Muscle of leg (tissue), 3 donors: ENCODE measurements at regions not wholly inside any gene's neighbourhood (a gene's known extent, or its start where the extent isn't known, plus 50 kb on each side); places are given as distances from the start of the nearest gene placed in this dataset.

Experiments
- DNase-seq: peaks from one replicate; pipeline ENCODE4 v3.0.0; 2013
- H3K27ac ChIP-seq: one replicate; pipeline ENCODE4 v1.5.1; 2013; ENCODE audit warnings: mild to moderate bottlenecking, low read length, control low read depth
- H3K27me3 ChIP-seq: one replicate; pipeline ENCODE4 v1.6.1; 2013; ENCODE audit warnings: low read length; ENCODE audit not compliant: control insufficient read depth, insufficient read depth
- H3K36me3 ChIP-seq: one replicate; pipeline ENCODE4 v1.6.1; 2013; ENCODE audit warnings: low read length; ENCODE audit not compliant: control insufficient read depth, insufficient read depth
- H3K4me1 ChIP-seq: one replicate; pipeline ENCODE4 v1.6.1; 2013; ENCODE audit warnings: low read length; ENCODE audit not compliant: control insufficient read depth, insufficient read depth
- H3K4me3 ChIP-seq: one replicate; pipeline ENCODE4 v1.5.1; 2013; ENCODE audit warnings: low read length, control low read depth
- H3K9me3 ChIP-seq: replicated peaks from 2 replicates; pipeline ENCODE4 v1.6.1; 2013; ENCODE audit warnings: low read depth, low read length; ENCODE audit not compliant: control insufficient read depth
- WGBS: methylation state at CpG from one replicate; pipeline ENCODE4 v1.1.5; 2013; ENCODE audit warnings: missing lambda C conversion rate; ENCODE audit not compliant: insufficient coverage; 5-methylcytosine and 5-hydroxymethylcytosine counted together

DNA sequence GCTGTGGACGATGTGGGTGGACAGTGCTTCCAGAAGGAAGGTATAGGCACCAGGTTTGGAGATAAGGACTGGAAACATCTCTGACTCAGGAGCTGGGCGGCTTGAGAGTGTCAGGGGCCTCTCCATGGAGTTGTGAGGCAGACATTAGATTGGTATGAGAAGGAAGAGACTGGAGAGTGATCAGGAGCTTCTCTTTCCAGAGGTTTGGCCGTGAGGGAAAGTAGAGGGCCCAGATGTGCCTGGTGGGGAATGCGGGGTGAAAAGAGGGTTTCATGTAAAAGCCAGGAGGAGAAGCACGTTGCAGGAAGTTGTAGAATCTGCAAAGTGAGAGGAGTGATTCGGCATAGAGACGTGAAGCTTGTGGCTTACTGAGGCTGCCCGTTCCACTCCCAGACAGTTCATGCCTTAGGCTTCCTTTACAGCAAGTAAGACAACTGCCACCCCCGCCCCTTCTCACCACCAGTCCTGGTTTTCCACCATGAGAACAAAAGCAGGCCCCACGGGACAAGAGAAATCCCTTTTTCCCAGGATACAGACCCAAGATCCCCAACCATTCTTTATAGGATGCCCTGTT is 166.3 kb upstream of the HDAC4 start:
- Histone ChIP-seq H3K27ac (no peak overlapping the region), H3K4me1 (peaks cover 4% of the 10 kb centered on the region), H3K9me3 (no peaks in the 10 kb centered on the region), H3K27me3 (peaks cover 15% of the 10 kb centered on the region), H3K4me3 (no peak overlapping the region), H3K36me3 (no peaks in the 10 kb centered on the region)
- 67% methylated on average over 6 of the region's 10 CpGs for WGBS
- no peak for DNase-seq

DNA sequence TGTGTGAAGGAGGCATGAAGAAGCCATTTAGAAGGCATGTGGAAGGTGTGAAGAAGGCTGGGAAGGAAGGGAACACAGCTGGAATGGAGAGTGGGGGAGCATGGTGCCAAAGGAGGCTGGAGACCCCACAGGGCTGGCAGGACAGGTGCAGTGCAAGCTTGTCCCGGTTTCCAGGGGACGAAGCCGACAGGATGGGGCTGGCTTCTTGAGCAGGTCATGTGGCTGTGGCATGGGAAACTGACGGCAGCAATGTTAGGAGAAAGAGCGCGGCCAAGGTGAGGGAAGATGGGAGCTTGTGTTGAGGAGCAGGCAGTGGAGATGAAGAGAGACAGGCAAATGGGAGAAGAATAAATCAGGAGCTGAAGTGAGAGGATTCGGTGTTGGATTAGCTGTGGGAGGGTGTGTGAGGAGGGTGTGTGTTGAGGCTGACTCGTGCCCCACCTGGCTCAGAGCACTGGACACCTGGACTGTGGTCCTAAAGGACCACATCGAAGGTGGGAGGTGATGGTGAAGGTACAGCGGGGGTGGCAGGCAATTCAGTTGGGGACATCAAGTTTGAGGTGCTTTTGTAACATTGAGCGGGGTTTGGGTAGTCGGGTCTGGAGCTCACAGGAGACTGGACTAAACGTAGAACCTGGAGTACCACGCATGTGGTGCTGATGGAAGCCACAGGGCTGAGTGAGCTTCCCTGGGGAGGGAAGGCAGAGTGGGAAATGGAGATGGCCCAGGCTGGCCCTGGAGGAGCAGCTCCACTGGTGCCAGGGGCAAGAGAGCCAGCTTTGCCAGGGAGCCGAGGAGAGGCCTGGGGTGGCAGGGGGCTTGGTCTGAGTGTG is 165.6 kb upstream of the HDAC4 start:
- Histone ChIP-seq H3K36me3 (no peaks in the 10 kb centered on the region), H3K27ac (no peak overlapping the region), H3K9me3 (no peaks in the 10 kb centered on the region), H3K27me3 (peaks cover 17% of the 10 kb centered on the region), H3K4me3 (no peak overlapping the region), H3K4me1 (peaks cover 9% of the 10 kb centered on the region)
- WGBS: 89% methylated on average over 15 of the region's 15 CpGs
- no peak for DNase-seq

DNA sequence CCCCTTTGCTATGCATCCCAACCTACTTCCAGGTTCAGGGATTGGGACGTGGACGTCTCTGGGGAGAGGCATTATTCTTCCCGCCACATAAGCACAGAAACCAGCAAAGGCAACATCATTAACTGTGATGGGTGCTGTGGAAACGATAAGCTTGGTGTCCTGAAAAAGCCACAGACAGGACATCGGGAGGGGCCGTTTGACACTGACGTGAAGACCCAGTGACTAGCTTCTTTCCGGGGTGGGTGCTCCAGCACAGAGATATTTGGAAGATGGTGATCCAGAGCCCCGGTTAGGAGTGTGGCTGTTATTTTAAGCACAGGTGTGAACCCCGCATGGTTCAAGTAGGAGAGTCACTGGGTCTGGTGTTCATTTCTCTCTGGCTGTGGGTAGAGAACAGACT is 163.8 kb upstream of the HDAC4 start:
- peaks cover 9% of the 10 kb centered on the region for H3K4me1 ChIP-seq
- H3K4me3 ChIP-seq: no peak overlapping the region

DNA sequence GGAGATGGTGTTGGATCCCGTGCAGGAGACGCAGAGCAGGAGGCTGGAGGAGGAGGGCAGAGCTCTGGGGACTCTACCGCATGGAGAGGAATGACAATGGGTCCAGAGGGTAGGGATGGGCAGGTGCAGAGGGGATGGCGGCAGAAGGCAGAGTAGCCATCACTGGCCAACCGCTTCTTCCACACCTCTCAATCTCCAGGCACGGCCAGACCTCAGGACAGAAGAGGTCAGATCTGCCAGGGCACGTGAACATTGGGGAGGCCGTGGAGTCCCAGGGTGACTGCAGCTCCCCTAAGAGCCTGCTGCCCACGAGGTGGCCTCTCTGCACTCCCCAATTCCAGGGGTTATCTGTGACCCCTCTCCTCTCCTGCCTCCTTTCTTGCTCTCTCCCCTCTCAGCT is 162.7 kb upstream of the HDAC4 start:
- WGBS: 98% methylated on average over 5 of the region's 9 CpGs
- peaks cover 15% of the 10 kb centered on the region for H3K27me3 ChIP-seq

More for the DNA sequence above, 163.8 kb upstream of the HDAC4 start:
- Histone ChIP-seq H3K36me3 (no peaks in the 10 kb centered on the region), H3K27me3 (peaks cover 15% of the 10 kb centered on the region), H3K9me3 (no peaks in the 10 kb centered on the region), H3K27ac (no peak overlapping the region)
- DNase-seq: no peak
- 82% methylated on average over 7 of the region's 10 CpGs for WGBS

DNA sequence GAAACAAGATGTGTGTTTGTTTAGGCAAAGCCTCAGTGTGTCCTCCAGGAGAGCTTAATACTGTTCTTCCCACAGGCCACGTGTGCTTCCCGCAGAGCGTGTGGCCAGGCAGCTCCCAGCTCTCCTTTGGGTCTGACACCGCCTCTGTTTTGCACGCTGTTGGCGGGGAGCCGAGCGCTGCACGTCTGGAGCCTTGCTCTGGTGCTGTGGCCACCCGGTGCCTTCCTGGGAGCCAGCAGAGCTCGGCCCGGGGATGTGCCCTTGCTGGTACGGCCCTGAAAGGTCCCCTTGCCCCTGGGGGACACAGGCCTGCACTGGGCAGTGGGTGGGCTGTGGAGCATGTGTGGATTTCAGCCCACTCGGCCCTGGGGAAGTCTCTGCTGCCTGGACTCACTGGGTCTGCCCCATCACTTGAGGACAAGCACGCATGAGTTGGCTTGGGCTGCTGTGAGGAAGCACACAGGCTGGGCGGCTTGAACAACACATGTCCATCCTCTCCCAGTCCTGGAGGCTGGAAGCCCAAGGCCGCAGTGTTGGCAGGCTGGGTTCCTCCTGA is 160.7 kb upstream of the HDAC4 start:
- Histone ChIP-seq H3K4me3 (no peak overlapping the region), H3K4me1 (peaks cover 6% of the 10 kb centered on the region), H3K27me3 (peaks cover 18% of the 10 kb centered on the region), H3K9me3 (no peaks in the 10 kb centered on the region), H3K27ac (no peak overlapping the region), H3K36me3 (no peaks in the 10 kb centered on the region)
- 31% methylated on average over 16 of the region's 17 CpGs for WGBS
- DNase-seq: peak; percentile 92

More for the DNA sequence above, 162.7 kb upstream of the HDAC4 start:
- Histone ChIP-seq H3K36me3 (no peaks in the 10 kb centered on the region), H3K9me3 (no peaks in the 10 kb centered on the region), H3K4me1 (peaks cover 9% of the 10 kb centered on the region), H3K27ac (no peak overlapping the region), H3K4me3 (no peak overlapping the region)
- DNase-seq: no peak

DNA sequence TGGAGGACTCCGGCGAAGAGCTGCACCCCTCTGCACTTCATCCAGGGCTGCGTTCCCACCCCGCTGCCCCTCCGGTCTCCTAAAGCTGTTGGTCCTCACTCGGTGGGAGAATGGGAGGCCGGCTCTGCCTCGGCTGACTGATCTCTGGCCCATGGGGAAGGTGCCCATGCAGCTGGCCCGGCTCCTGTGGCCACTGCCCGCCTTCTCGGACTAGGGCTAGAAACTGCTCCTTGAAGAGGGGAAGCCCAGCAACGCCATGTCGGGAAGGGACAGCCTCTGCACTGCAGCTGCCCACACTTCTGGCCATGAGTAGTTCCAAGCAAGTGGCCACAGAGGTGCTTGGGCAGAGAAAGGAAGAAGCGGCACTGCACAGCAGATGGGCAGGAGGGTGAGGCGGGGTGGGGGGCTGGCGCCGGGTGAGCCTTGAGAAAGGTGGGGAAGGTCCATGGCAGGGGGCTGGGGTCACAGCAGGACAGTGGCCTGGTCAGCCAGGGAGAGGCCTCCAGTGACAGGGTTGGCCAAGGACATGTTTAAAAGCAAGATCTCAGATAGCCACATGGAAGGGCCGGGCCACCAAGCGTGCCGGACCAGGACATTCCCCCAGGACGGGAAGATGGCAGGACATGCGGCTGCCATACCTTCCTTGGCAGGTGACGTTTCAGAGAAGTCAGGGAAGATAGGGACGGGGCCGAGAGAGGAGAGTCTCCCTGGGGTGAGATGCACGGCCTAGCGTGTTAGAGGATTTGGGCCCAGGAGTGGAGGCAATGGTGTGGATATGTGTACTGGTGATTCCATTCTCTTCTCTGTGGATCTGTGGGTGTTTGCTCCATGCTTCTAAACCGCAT is 158.8 kb upstream of the HDAC4 start:
- WGBS: 92% methylated on average over 16 of the region's 28 CpGs
- peaks cover 21% of the 10 kb centered on the region for H3K27me3 ChIP-seq
- no peaks in the 10 kb centered on the region for H3K9me3 ChIP-seq

DNA sequence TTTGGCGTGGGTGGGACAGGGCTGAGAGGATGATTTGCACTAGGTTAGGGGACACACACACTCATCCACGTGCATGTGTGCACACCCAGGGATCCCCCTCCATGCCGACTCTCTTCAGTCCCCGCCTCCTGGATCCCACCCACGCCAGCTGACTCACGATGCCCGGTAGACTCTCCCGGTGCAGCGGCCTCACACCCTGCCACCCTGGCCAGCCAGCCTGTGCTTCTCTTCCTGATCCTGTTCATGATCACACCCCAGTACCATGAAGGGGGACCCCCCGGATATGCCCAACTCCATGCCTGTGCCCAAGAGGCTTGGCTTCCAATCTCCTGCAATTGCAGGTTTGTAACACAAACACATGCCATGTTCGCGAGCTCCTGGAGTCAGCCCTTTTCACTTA is 157.8 kb upstream of the HDAC4 start:
- no peaks in the 10 kb centered on the region for H3K9me3 ChIP-seq
- peaks cover 16% of the 10 kb centered on the region for H3K27me3 ChIP-seq
- H3K27ac ChIP-seq: no peak overlapping the region
- WGBS: 80% methylated on average over 11 of the region's 12 CpGs
- H3K4me1 ChIP-seq: peaks cover 7% of the 10 kb centered on the region
- DNase-seq: no peak
- H3K36me3 ChIP-seq: no peaks in the 10 kb centered on the region
- H3K4me3 ChIP-seq: no peak overlapping the region

More for the DNA sequence above, 158.8 kb upstream of the HDAC4 start:
- no peaks in the 10 kb centered on the region for H3K36me3 ChIP-seq
- no peak overlapping the region for H3K27ac ChIP-seq
- peaks cover 6% of the 10 kb centered on the region for H3K4me1 ChIP-seq
- no peak overlapping the region for H3K4me3 ChIP-seq
- no peak for DNase-seq

DNA sequence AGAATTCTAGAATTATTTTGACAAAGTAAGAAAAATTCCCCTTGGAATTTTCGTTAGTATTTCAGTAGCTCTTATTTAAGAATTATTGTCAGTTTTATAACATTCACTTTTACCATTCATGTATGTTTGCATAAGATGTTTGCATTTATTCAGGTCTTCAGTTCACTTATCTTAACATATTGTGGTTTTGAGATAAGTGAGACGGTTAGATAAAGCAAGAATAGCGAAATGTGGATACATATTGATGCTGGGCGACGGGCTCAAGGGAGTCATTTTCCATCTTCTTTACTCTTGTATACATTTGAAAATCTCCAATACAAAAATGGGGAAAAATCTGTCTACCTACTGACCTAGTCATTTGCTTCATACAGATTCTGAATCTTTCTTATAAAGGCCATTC is 156.7 kb upstream of the HDAC4 start:
- no peak for DNase-seq
- no CpG with 5 or more reads among the region's 5 CpGs for WGBS

DNA sequence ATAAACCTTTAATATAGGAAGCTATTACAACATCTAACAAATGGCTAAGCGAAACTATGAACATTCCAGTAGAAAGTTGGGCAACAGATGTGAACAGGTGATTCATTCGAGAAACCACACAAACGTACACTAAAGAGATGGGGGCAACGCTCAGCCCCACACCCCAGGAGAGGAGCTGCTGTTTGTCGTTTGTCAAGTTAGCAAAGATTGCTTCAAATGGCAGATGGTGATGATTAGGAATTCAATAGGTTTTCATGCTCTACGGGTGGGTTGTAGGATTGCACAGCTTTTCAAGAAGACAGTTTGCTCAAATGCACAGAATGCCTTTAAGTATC is 154.7 kb upstream of the HDAC4 start:
- no peak for DNase-seq
- Histone ChIP-seq H3K4me3 (no peak overlapping the region), H3K27ac (no peak overlapping the region), H3K4me1 (peaks cover 4% of the 10 kb centered on the region), H3K27me3 (peaks cover 14% of the 10 kb centered on the region), H3K36me3 (no peaks in the 10 kb centered on the region), H3K9me3 (no peaks in the 10 kb centered on the region)
- 71% methylated on average over 4 of the region's 6 CpGs for WGBS

More for the DNA sequence above, 156.7 kb upstream of the HDAC4 start:
- no peak overlapping the region for H3K4me3 ChIP-seq
- no peak overlapping the region for H3K27ac ChIP-seq
- H3K27me3 ChIP-seq: peaks cover 16% of the 10 kb centered on the region
- H3K36me3 ChIP-seq: no peaks in the 10 kb centered on the region
- peaks cover 9% of the 10 kb centered on the region for H3K4me1 ChIP-seq
- no peaks in the 10 kb centered on the region for H3K9me3 ChIP-seq
